Fibroblast of the aortic adventitia (primary cell): ENCODE measurements at regions not wholly inside any gene's neighbourhood (a gene's known extent, or its start where the extent isn't known, plus 50 kb on each side); places are given as distances from the start of the nearest gene placed in this dataset.

Experiments used
- DNase-seq: peaks from one replicate; pipeline ENCODE4 v3.0.0-alpha.2; 2010; ENCODE audit warnings: low read depth
- H3K4me3 ChIP-seq: 2 replicates; pipeline ENCODE4 v1.5.1; 2011; ENCODE audit warnings: low read depth, mild to moderate bottlenecking, control low read depth, low read length, moderate library complexity
- TF ChIP-seq, protein P1 (sequence below): IDR thresholded peaks from 2 replicates; pipeline ENCODE4 v1.5.1; 2011; ENCODE audit warnings: mild to moderate bottlenecking, low read length, control low read depth, inconsistent platforms; ENCODE audit not compliant: insufficient read depth

DNA sequence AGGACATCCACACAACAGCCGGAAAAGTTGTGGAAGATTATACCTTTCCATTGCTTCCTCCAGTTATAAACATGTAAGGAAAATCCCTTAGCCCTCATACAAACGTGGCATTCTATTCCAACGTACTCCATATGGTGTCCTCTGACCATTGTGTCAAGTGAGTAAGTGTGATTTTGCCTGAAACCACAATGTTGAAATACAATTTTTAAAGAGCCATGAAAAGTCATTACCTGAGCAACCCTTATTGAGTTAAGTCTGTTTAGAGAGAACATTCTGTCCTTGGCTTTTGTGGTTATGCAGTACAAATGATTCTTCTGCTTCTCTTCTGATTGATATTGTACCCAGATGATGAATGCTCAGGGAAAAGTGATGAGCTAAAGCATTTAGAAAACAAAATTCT is 530.1 kb downstream of the HAO1 start:
- no peak overlapping the region for H3K4me3 ChIP-seq
- DNase-seq, result no peak
- TF ChIP-seq, protein P1, sequence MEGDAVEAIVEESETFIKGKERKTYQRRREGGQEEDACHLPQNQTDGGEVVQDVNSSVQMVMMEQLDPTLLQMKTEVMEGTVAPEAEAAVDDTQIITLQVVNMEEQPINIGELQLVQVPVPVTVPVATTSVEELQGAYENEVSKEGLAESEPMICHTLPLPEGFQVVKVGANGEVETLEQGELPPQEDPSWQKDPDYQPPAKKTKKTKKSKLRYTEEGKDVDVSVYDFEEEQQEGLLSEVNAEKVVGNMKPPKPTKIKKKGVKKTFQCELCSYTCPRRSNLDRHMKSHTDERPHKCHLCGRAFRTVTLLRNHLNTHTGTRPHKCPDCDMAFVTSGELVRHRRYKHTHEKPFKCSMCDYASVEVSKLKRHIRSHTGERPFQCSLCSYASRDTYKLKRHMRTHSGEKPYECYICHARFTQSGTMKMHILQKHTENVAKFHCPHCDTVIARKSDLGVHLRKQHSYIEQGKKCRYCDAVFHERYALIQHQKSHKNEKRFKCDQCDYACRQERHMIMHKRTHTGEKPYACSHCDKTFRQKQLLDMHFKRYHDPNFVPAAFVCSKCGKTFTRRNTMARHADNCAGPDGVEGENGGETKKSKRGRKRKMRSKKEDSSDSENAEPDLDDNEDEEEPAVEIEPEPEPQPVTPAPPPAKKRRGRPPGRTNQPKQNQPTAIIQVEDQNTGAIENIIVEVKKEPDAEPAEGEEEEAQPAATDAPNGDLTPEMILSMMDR, result no peak

DNA sequence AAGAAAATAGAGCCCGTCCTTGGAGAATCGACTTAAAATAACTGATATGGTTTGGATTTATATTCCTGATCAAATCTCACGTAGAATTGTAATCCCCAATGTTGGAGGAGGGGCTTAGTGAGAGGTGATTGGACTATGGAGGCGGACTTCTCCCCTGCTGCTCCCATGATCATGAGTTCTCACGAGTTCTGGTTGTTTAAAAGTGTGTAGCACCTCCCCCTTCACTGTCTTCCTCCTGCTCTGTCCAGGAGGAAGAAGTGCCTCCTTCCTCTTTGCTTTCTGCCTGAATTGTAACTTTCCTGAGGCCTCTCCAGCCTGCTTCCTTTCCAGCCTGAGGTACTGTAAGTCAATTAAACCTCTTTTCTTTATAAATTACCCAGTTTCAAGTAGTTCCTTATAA is 529.2 kb downstream of the HAO1 start:
- DNase-seq, result no peak
- TF ChIP-seq, protein P1, result no peak
- H3K4me3 ChIP-seq, result no peak overlapping the region

DNA sequence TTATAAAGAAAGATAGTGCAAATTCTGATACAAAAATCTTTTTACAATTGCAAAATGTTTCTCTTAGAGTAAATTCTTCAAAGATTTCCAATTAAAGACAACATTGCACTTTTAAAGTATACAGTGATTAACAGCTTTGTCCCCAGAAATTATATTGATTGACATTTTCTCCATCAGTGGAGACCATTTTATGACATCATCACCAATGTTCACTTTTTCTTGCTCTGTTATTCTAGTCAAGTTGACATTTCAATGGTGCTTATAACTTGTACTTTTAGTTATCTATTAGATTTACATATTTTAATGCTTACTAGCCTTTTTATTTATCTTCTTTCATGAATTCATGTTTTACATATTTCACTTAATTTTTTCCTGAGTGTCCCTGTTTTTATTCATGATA is 524.8 kb downstream of the HAO1 start:
- H3K4me3 ChIP-seq, result no peak overlapping the region
- TF ChIP-seq, protein P1, result no peak
- no peak for DNase-seq

DNA sequence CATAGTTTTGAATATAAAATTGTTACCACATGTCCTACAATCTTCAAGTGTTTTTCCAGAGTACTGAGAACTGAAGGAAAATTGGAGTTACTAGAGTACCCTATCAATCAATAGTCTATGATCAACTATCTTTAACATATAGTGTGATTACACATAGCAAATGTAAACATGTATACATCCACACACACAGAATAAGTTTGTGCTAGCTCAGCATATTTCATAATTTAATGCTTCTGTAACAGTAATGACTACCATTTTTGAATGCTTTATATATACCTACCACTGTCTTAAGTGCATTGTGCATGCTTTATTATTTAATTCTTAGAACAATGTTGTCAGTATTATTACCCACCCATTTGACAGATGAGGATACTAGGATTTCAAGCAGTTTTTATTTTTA is 523.9 kb downstream of the HAO1 start:
- TF ChIP-seq, protein P1, result no peak
- no peak for DNase-seq
- no peak overlapping the region for H3K4me3 ChIP-seq

DNA sequence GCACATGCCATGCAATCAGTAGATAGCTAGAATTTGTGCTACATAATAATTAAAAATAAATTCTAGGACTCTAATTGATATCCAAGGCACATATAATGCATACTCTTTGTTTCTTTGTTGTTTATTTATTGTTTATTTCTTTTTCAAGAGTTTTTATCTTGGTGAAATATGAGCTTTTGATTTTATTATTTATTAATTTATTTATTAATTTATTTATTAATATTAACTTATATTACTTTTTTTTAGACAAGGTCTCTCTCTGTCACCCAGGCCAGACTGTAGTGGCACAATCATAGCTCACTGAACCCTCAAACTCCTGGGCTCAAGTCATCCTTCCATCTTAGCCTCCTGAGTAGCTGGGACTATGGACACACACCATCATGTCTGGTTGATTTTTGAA is 519.9 kb downstream of the HAO1 start:
- H3K4me3 ChIP-seq, result no peak overlapping the region
- DNase-seq, result no peak
- TF ChIP-seq, protein P1, result no peak

DNA sequence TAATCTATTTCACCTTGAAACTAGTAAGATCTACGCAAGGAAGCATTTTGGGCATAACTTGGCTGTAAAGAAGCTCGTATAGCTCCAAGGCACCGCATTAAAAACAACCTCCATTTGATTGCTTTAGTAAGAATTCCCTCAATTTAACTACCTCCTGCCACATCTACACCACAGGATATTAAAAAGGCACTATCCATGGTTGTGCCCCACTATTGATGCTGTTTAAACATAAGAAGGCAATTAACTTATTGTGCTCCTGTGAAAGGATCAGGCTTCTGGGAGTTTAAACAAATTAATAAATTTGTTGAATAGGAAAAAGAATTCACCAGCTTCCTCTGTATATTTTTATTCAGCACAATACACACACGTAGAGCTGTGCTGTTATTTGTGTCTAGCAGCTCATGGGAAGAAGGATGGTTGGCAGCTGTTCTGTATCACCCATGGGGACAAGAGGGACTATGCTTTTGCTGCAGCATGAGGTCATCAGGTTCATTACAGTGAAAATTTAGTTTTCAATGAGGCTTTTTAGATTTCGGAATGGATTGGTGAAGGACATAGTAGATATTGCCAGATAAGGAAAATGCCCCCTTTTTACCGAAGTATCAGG is 513.3 kb downstream of the HAO1 start:
- DNase-seq, result no peak
- TF ChIP-seq, protein P1, result no peak
- no peak overlapping the region for H3K4me3 ChIP-seq

DNA sequence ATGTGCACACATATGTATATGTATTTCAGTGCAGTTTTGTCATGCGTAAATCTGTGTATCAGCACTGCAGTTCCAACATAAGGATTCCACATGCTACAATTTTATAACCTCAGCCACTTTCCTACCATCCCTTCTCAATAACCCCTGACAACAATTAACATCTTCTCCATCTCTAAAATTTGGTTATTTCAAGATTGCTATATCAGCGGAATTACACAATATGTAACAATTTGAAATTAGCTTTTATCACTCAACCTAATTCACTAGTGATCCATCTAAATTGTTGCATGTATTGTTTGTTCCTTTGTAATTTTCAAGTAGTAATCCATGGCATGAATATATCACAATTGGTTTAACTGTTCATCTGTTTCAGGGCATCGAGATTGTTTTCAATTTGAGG is 511.3 kb downstream of the HAO1 start:
- no peak overlapping the region for H3K4me3 ChIP-seq
- TF ChIP-seq, protein P1, result no peak
- no peak for DNase-seq
